ENCODE measurements at regions not wholly inside any gene's neighbourhood (a gene's known extent, or its start where the extent isn't known, plus 50 kb on each side); places are given as distances from the start of the nearest gene placed in this dataset.
"Not testable (repeated sequence)": the region's sequence is repeated elsewhere in the genome, so short reads cannot be mapped to it uniquely, and the experiment has no call there.

GRCh38 chr2:234172066-234172465 is 121.6 kb downstream of the SPP2 start:
- Histone ChIP-seq H3K36me3 (no peaks in the 10 kb centered on the region), H3K4me3 (no peak overlapping the region), H3K4me1 (peaks cover 14% of the 10 kb centered on the region), H3K27me3 (ENCODE audit: low read depth) (peaks cover 21% of the 10 kb centered on the region), H3K27ac (replicated peaks) (no peak overlapping the region), H3K9me3 (replicated peaks) (no peaks in the 10 kb centered on the region)
- TF ChIP-seq CTCF (IDR thresholded peaks at IDR 0.05; ENCODE audit: borderline replicate concordance), result no peak
- intact Hi-C loops (cut with micrococcal nuclease), result no loop called here
- DNase-seq, result no peak

GRCh38 chr2:234171666-234172065 is 121.2 kb downstream of the SPP2 start:
- Histone ChIP-seq H3K27me3 (ENCODE audit: low read depth) (peaks cover 17% of the 10 kb centered on the region), H3K4me3 (no peak overlapping the region), H3K4me1 (peaks cover 14% of the 10 kb centered on the region), H3K36me3 (no peaks in the 10 kb centered on the region), H3K9me3 (replicated peaks) (no peaks in the 10 kb centered on the region), H3K27ac (replicated peaks) (no peak overlapping the region)
- no peak for DNase-seq
- no peak for TF ChIP-seq CTCF (IDR thresholded peaks at IDR 0.05; ENCODE audit: borderline replicate concordance)
- intact Hi-C loops (cut with micrococcal nuclease), result no loop called here

DNA sequence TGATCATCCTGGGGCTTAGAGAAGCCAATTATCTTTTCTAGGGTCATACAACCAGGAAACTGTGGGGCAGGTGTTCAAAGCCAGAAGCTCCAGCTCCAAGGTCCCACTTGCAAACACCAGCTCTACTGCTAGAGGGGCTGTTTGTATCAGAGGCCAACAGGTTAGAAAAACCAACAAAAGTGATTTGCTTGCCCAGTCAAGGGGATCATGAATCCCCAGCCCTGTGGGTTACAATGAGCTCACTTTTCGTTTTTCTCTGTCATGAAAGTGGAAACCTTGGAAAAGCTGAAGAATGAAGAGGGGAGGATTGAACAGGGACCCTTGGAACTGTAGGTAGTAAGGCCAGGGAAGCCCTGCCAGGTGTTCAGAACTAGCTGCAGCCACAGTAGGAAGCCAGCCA is 119.2 kb downstream of the SPP2 start:
- Histone ChIP-seq H3K4me3 (no peak overlapping the region), H3K27me3 (ENCODE audit: low read depth) (peaks cover 4% of the 10 kb centered on the region), H3K9me3 (replicated peaks) (no peaks in the 10 kb centered on the region), H3K4me1 (peaks cover 14% of the 10 kb centered on the region), H3K27ac (replicated peaks) (no peak overlapping the region), H3K36me3 (no peaks in the 10 kb centered on the region)
- no peak for TF ChIP-seq CTCF (IDR thresholded peaks at IDR 0.05; ENCODE audit: borderline replicate concordance)
- intact Hi-C loops (cut with micrococcal nuclease), result no loop called here
- DNase-seq, result no peak

GRCh38 chr2:234168605-234169570 is 118.4 kb downstream of the SPP2 start:
- H3K4me3 ChIP-seq; H3K27ac ChIP-seq (replicated peaks); intact Hi-C loops (cut with micrococcal nuclease); H3K9me3 ChIP-seq (replicated peaks); H3K27me3 ChIP-seq (ENCODE audit: low read depth); H3K36me3 ChIP-seq; DNase-seq: not testable (repeated sequence)
- peaks cover 14% of the 10 kb centered on the region for H3K4me1 ChIP-seq

- Histone ChIP-seq H3K9me3 (replicated peaks) (no peaks in the 10 kb centered on the region), H3K27ac (replicated peaks) (no peak overlapping the region), H3K4me3 (no peak overlapping the region), H3K36me3 (no peaks in the 10 kb centered on the region), H3K4me1 (peaks cover 6% of the 10 kb centered on the region), H3K27me3 (ENCODE audit: low read depth) (peaks cover 2% of the 10 kb centered on the region)
- intact Hi-C loops (cut with micrococcal nuclease), result no loop called here
- DNase-seq, result no peak
- no peak for TF ChIP-seq CTCF (IDR thresholded peaks at IDR 0.05; ENCODE audit: borderline replicate concordance)
Observed at GRCh38 chr2:234166531-234166930, 116.0 kb downstream of the SPP2 start.

DNA sequence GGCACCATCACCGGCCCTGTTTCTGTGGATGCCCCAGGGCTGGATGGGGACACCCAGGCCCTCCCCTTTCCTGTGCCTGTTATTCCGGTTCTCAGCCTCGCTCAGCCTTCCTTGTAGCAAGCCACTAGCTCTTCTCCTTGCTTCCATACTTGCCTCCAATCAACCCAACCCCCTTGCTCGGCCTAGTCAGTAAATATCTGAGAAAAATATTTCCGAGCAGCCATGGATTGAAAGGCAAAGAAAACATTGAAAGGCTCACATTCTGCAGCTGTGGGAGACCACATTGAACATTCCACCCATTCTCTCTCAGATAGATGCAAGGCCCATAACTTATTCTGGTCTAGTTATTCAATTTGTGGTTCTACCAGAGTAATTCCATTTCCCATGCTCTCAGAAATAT is 114.9 kb downstream of the SPP2 start:
- Histone ChIP-seq H3K9me3 (replicated peaks) (no peaks in the 10 kb centered on the region), H3K4me3 (no peak overlapping the region), H3K27me3 (ENCODE audit: low read depth) (no peaks in the 10 kb centered on the region), H3K36me3 (no peaks in the 10 kb centered on the region), H3K27ac (replicated peaks) (no peak overlapping the region), H3K4me1 (peaks cover 6% of the 10 kb centered on the region)
- no peak for TF ChIP-seq CTCF (IDR thresholded peaks at IDR 0.05; ENCODE audit: borderline replicate concordance)
- intact Hi-C loops (cut with micrococcal nuclease), result no loop called here
- DNase-seq, result no peak
